H1 (cell line): ENCODE measurements at regions not wholly inside any gene's neighbourhood (a gene's known extent, or its start where the extent isn't known, plus 50 kb on each side); places are given as distances from the start of the nearest gene placed in this dataset.

Experiments used
- ATF2 ChIP-seq: IDR thresholded peaks from 2 replicates; pipeline ENCODE4 v1.6.1; 2012; ENCODE audit warnings: low read length, inconsistent platforms
- CBX5 ChIP-seq: fragments of 300-800, 300-1000 bp; sonication (generic); IDR thresholded peaks from 2 replicates; pipeline ENCODE4 v1.7.1; 2016; ENCODE audit warnings: antibody characterized with exemption, low read length, low read depth
- SIRT6 ChIP-seq: IDR thresholded peaks from one replicate; pipeline ENCODE4 v1.7.1; 2012; ENCODE audit warnings: low read length, inconsistent platforms

DNA sequence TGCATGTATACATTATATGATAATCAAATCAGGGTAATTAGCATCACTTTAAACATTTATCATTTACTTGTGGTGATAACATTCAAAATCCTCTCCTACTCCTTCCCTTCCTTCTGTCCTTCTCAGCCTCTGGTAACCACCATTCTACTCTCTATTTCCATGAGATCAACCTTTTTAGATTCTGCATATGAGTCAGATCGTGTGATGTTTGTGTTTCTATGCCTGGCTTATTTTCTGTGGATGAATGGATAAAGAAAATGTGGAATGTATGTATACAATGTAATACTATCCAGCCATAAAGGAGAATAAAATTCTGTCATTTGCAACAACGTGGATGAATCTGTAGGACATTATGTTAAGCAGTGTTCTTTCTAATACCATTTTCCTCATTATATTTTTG is 123.9 kb downstream of the NAA11 start (continued):
- TF ChIP-seq CBX5: no peak
- no peak for TF ChIP-seq SIRT6
- TF ChIP-seq ATF2: no peak
